ENCODE measurements at regions not wholly inside any gene's neighbourhood (a gene's known extent, or its start where the extent isn't known, plus 50 kb on each side); places are given as distances from the start of the nearest gene placed in this dataset.

DNA sequence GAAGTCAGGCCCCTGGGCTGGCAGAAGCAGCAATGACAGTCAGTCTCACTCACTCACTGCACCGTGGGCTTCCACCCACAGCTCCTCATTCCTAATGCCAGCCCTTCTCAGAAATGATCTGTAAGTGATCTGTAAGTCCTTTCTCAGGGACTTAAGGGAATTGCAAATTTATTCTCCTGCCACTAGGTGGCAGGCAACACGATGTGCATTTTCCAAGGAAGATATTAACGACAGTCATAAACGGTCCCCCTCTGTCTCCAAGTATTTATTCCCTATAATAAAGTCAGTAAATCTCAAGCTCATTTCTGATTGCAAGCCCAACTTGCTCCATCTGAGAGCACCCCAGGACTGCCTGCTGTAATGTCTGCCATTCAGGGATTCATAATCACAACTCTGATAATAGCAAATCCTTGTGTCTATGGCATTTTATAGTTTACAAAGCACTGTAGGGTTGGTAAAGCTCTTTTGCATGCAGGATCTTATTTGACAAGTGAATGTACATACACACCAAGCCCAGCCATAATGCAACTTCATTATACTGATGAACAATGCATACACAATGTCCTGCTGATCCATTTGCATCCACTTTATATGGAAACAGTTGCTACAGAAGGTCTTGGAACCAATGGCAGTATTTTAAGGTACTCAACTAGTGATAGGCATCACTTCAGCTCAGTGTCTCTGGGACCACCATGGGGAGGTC lies 380.5 kb upstream of the CAMK1G start:
- Histone ChIP-seq H3K27me3 (peaks cover 2% of the 10 kb centered on the region), H3K4me3 (no peak overlapping the region), H3K4me1 (peaks cover 0 to 25% (median 2%) of the 10 kb centered on the region in 4 donors), H3K27ac (no peak overlapping the region), H3K36me3 (no peaks in the 10 kb centered on the region), H3K9me3 (no peaks in the 10 kb centered on the region)
- intact Hi-C loops (cut with DNase I; ENCODE audit: low total_unique reads) = loop anchor here (10.0 kb wide), 2 partner anchors 142 to 548 kb away; no protein-coding TSS in a partner anchor
- DNase-seq = no peak
- TF ChIP-seq POLR2AphosphoS5 (IDR thresholded peaks at IDR 0.05) = no peak
- peak; percentile 57 to 79 (median 78) for TF ChIP-seq CTCF (IDR thresholded peaks at IDR 0.05)
- in situ Hi-C loops (cut with MboI; ENCODE audit: low pct_ligation_motif_present in 1 of 4, low pct_unique_long_range_greater_than_20kb in 1 of 4, low sequenced_read_pairs in 3 of 4) = loop anchor here (25.0 kb wide), 1 partner anchor 541 kb away; no protein-coding TSS in a partner anchor
- WGBS, 2 donors (ENCODE audit: low coverage in 1 of 2) = 0 to 3% methylated on average over 3 to 4 of the region's 4 CpGs

GRCh38 chr1:209203533-209203895 lies 380.0 kb upstream of the CAMK1G start:
- TF ChIP-seq EP300 (IDR thresholded peaks at IDR 0.05; ENCODE audit: low read depth) = no peak
- no peak for TF ChIP-seq CTCF (IDR thresholded peaks at IDR 0.05)
- no peak for TF ChIP-seq POLR2AphosphoS5 (IDR thresholded peaks at IDR 0.05)
- TF ChIP-seq POLR2A (IDR thresholded peaks at IDR 0.05) = no peak
- no peak overlapping the region for H3K27ac ChIP-seq
- H3K4me3 ChIP-seq = no peak overlapping the region
- peaks cover 8% of the 10 kb centered on the region for H3K27me3 ChIP-seq
- intact Hi-C loops (cut with DNase I; ENCODE audit: low total_unique reads) = loop anchor here (10.0 kb wide), 2 partner anchors 141 to 549 kb away; no protein-coding TSS in a partner anchor
- 85 to 89% methylated on average over 7 of the region's 7 CpGs for WGBS, 2 donors (ENCODE audit: low coverage in 1 of 2)
- H3K36me3 ChIP-seq = no peaks in the 10 kb centered on the region
- H3K9me3 ChIP-seq = no peaks in the 10 kb centered on the region
- in situ Hi-C loops (cut with MboI; ENCODE audit: low pct_ligation_motif_present in 1 of 4, low pct_unique_long_range_greater_than_20kb in 1 of 4, low sequenced_read_pairs in 3 of 4) = loop anchor here (25.0 kb wide), 1 partner anchor 541 kb away; no protein-coding TSS in a partner anchor
- DNase-seq = no peak
- peaks cover 0 to 29% (median 2%) of the 10 kb centered on the region in 4 donors for H3K4me1 ChIP-seq

DNA sequence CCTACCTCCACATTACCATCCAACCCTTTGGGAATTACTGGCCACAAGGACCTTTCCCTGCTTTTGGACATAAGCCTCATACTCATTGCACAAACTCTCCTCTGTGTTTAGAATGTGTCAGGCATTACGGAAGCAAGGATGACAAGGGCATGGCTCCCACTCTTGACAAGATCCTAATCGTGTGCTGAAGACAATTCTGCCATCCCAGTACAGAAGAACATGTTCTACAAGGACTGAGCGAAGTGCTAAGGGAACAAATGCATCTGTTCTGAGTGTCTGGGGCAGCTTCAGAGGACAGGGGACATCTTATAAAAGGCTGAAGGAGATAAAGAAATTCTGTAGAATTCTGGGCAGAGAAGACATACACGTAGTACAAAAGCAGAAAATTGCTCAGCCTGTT lies 378.5 kb upstream of the CAMK1G start:
- peaks cover 0 to 20% (median 2%) of the 10 kb centered on the region in 4 donors for H3K4me1 ChIP-seq
- H3K27me3 ChIP-seq = peaks cover 23% of the 10 kb centered on the region
- no peaks in the 10 kb centered on the region for H3K36me3 ChIP-seq
- 32 to 34% methylated on average over 4 of the region's 4 CpGs for WGBS, 2 donors (ENCODE audit: low coverage in 1 of 2)
- intact Hi-C loops (cut with DNase I; ENCODE audit: low total_unique reads) = loop anchor here (10.0 kb wide), 2 partner anchors 140 to 550 kb away; no protein-coding TSS in a partner anchor
- no peak for DNase-seq
- no peak for TF ChIP-seq CTCF (IDR thresholded peaks at IDR 0.05)
- TF ChIP-seq EP300 (IDR thresholded peaks at IDR 0.05; ENCODE audit: low read depth) = no peak
- TF ChIP-seq POLR2AphosphoS5 (IDR thresholded peaks at IDR 0.05) = no peak
- no peak for TF ChIP-seq POLR2A (IDR thresholded peaks at IDR 0.05)
- no peak overlapping the region for H3K4me3 ChIP-seq
- H3K27ac ChIP-seq = no peak overlapping the region
- in situ Hi-C loops (cut with MboI; ENCODE audit: low pct_ligation_motif_present in 1 of 4, low pct_unique_long_range_greater_than_20kb in 1 of 4, low sequenced_read_pairs in 3 of 4) = loop anchor here (25.0 kb wide), 1 partner anchor 543 kb away; no protein-coding TSS in a partner anchor
- no peaks in the 10 kb centered on the region for H3K9me3 ChIP-seq

GRCh38 chr1:209207126-209207700 lies 376.3 kb upstream of the CAMK1G start:
- Histone ChIP-seq H3K4me3 (peak overlapping the region in 1 of 4 donors; percentile 30), H3K9me3 (no peaks in the 10 kb centered on the region), H3K27ac (no peak overlapping the region), H3K36me3 (no peaks in the 10 kb centered on the region), H3K4me1 (peaks cover 0 to 19% (median 2%) of the 10 kb centered on the region in 4 donors), H3K27me3 (peaks cover 40% of the 10 kb centered on the region)
- TF ChIP-seq POLR2A (IDR thresholded peaks at IDR 0.05) (no peak), CTCF (IDR thresholded peaks at IDR 0.05) (no peak), EP300 (IDR thresholded peaks at IDR 0.05; ENCODE audit: low read depth) (no peak), POLR2AphosphoS5 (IDR thresholded peaks at IDR 0.05) (no peak)
- no peak for DNase-seq
- WGBS, 2 donors (ENCODE audit: low coverage in 1 of 2) = 39 to 40% methylated on average over 3 to 11 of the region's 11 CpGs
- in situ Hi-C loops (cut with MboI; ENCODE audit: low pct_ligation_motif_present in 1 of 4, low pct_unique_long_range_greater_than_20kb in 1 of 4, low sequenced_read_pairs in 3 of 4) (loop anchor here (25.0 kb wide), 1 partner anchor 545 kb away; no protein-coding TSS in a partner anchor), intact Hi-C loops (cut with DNase I; ENCODE audit: low total_unique reads) (loop anchor here (10.0 kb wide), 2 partner anchors 138 to 552 kb away; no protein-coding TSS in a partner anchor)
